ENCODE measurements at regions not wholly inside any gene's neighbourhood (a gene's known extent, or its start where the extent isn't known, plus 50 kb on each side); places are given as distances from the start of the nearest gene placed in this dataset.

- no peaks in the 10 kb centered on the region for H3K36me3 ChIP-seq
- TF ChIP-seq CTCF (IDR thresholded peaks at IDR 0.05) (no peak), POLR2A (IDR thresholded peaks at IDR 0.05) (no peak)
- H3K27me3 ChIP-seq, result no peaks in the 10 kb centered on the region
- no peak overlapping the region for H3K4me3 ChIP-seq (replicated peaks in 1 of 3)
- H3K4me1 ChIP-seq, result peaks cover 14 to 23% of the 10 kb centered on the region in 2 donors
- intact Hi-C loops (cut with DNase I), result no loop called here
- 92% methylated on average over 5 of the region's 5 CpGs for WGBS, 2 donors
- H3K9me3 ChIP-seq, result no peaks in the 10 kb centered on the region
- DNase-seq, result no peak
- no peak overlapping the region for H3K27ac ChIP-seq
These were observed 269.0 kb downstream of the ZSWIM6 start for GRCh38 chr5:61600945-61601511.

GRCh38 chr5:61603211-61603908, 271.3 kb downstream of the ZSWIM6 start:
- WGBS, 2 donors, result 67 to 71% methylated on average over 6 of the region's 6 CpGs
- Histone ChIP-seq H3K4me3 (replicated peaks in 1 of 3) (no peak overlapping the region), H3K36me3 (no peaks in the 10 kb centered on the region), H3K27ac (no peak overlapping the region), H3K27me3 (no peaks in the 10 kb centered on the region), H3K4me1 (peaks cover 14 to 23% of the 10 kb centered on the region in 2 donors), H3K9me3 (no peaks in the 10 kb centered on the region)
- peak; percentile 31 to 32 for DNase-seq
- intact Hi-C loops (cut with DNase I), result no loop called here
- TF ChIP-seq POLR2A (IDR thresholded peaks at IDR 0.05) (no peak), CTCF (IDR thresholded peaks at IDR 0.05) (peak in 1 of 6 experiments; percentile 6)

GRCh38 chr5:61604076-61605025, 272.3 kb downstream of the ZSWIM6 start:
- DNase-seq, result peak; percentile 69 to 76

GRCh38 chr5:61609840-61610677, 278.0 kb downstream of the ZSWIM6 start:
- TF ChIP-seq CTCF (IDR thresholded peaks at IDR 0.05), result no peak
- no peak for TF ChIP-seq POLR2A (IDR thresholded peaks at IDR 0.05)
- Histone ChIP-seq H3K4me3 (replicated peaks in 1 of 3) (no peak overlapping the region), H3K36me3 (no peaks in the 10 kb centered on the region), H3K27me3 (no peaks in the 10 kb centered on the region), H3K9me3 (no peaks in the 10 kb centered on the region), H3K27ac (peak overlapping the region in 1 of 3 donors; percentile 10), H3K4me1 (peaks cover 4 to 14% of the 10 kb centered on the region in 2 donors)
- 60 to 64% methylated on average over 9 of the region's 9 CpGs for WGBS, 2 donors
- DNase-seq, result no peak
- intact Hi-C loops (cut with DNase I), result no loop called here

More at GRCh38 chr5:61604076-61605025, 272.3 kb downstream of the ZSWIM6 start:
- Histone ChIP-seq H3K36me3 (no peaks in the 10 kb centered on the region), H3K27ac (no peak overlapping the region), H3K4me1 (peaks cover 14 to 24% of the 10 kb centered on the region in 2 donors), H3K9me3 (no peaks in the 10 kb centered on the region), H3K27me3 (no peaks in the 10 kb centered on the region), H3K4me3 (replicated peaks in 1 of 3) (no peak overlapping the region)
- TF ChIP-seq POLR2A (IDR thresholded peaks at IDR 0.05) (no peak), CTCF (IDR thresholded peaks at IDR 0.05) (no peak)
- 66 to 69% methylated on average over 8 of the region's 8 CpGs for WGBS, 2 donors
- intact Hi-C loops (cut with DNase I), result no loop called here
